HG02610 (cell line): ENCODE measurements at regions not wholly inside any gene's neighbourhood (a gene's known extent, or its start where the extent isn't known, plus 50 kb on each side); places are given as distances from the start of the nearest gene placed in this dataset.
"Not testable (repeated sequence)": the region's sequence is repeated elsewhere in the genome, so short reads cannot be mapped to it uniquely, and the experiment has no call there.

Experiments
- ATAC-seq: cut with Tn5 transposase; IDR thresholded peaks from one replicate; pipeline ENCODE4 v1.9.1; 2021; ENCODE audit warnings: mild to moderate bottlenecking, moderate library complexity; ENCODE audit not compliant: unreplicated experiment

DNA sequence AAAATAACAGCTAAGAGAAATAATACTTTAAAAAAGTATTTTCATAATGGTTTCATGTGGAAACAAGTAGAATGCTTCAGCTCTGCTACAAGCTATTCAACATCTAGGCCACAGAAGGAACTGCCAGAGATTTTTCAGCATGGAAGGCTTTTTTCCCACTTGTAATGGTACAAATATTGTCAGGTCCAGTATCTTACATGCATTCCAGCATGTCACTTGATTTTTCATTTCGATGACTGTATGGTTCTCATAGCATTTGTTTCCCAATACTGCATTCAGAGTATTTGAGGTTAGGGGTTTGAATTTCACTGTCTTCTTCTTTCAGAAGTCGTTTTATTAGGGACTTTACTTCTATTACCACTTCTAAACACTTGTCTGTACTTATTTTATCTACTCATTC is 1701.5 kb upstream of the FLRT2 start:
- no peak for ATAC-seq

GRCh38 chr14:83830316-83830715 is 1699.6 kb upstream of the FLRT2 start:
- ATAC-seq, result no peak

DNA sequence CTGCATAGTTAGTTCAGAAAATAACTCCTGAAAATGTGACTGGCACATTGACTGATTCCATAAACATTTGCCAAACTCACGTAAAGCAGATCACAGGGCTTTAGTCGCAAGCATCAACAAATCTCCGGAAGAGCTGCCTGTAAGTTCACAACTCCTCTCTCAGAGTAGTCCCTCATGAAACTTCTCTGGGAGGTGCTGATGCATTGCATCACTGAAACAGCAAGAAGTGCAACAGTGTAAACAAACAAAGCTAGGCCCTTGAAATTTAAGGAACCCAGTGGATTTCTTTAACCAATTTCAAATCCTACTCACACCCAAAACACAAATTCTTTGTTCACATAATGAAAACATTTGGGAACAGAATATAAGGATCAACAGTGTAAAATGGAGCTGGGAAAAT is 1691.7 kb upstream of the FLRT2 start:
- ATAC-seq, result no peak

- no peak for ATAC-seq
Measured at GRCh38 chr14:83842547-83842946, 1687.4 kb upstream of the FLRT2 start.

DNA sequence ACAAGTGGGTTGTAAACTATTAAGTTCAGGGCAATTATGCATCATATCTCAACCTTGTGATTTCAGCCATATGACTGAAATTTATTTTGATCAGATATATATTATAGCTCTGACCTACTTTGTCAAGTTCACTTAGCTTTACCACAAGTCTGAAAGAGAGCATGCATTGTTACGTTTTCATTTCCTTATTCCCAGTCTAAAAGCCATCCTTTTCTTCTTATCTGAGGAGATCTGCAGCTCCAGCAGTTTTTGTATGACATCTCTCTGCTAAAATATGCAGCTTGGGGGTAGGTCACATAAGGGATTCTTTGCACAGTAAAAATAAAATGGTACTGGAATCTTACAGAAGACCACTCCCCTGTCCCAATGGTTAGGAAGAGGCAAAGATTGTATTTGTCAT is 1682.8 kb upstream of the FLRT2 start:
- no peak for ATAC-seq

GRCh38 chr14:83850092-83850491 is 1679.9 kb upstream of the FLRT2 start:
- no peak for ATAC-seq

DNA sequence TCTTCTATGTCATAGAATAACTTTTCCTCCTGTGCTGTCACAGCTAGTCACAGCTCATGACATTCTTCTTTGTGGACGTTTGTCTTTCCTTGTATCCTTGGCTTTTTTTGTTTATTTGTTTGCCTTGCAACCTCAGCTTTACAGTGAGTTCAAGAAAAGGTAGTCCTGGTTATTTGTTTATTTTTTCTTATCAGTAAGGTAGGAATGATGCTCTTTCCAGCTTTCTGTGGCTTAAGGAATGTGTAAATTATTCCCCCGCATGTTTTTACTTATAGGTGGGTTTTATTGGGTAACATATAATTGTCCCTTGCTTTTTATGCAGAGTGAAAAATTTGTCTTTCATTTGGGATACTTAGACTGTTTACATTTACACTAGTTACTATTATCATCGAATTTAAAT is 1673.6 kb upstream of the FLRT2 start:
- ATAC-seq, result no peak

DNA sequence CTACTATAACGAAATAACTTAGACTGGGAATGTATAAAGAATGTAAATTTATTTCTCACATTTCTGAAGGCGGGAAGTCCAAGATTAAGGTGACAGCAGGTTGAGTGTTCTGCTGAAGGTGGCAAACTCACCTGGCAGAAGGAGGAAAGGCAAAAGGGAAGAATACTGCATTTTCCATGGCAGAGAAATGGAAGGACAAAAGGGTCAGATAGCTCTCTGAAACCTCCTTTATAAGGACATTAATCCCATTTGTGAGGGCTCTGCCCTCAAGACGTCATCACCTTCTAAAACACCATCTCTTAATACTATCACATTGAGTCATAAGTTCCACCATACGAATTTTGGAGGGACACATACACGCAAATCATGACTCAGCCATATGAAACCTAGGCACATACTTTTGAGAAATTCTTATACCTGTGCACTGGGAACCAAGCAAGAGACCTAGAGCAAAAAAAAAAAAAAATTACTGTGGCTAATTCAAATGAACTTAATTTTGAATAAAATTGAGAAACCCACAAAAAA is 1669.3 kb upstream of the FLRT2 start:
- no peak for ATAC-seq

- no peak for ATAC-seq
Measured at GRCh38 chr14:83863042-83863774, 1666.7 kb upstream of the FLRT2 start.

GRCh38 chr14:83864106-83864505 is 1665.8 kb upstream of the FLRT2 start:
- ATAC-seq, result no peak

DNA sequence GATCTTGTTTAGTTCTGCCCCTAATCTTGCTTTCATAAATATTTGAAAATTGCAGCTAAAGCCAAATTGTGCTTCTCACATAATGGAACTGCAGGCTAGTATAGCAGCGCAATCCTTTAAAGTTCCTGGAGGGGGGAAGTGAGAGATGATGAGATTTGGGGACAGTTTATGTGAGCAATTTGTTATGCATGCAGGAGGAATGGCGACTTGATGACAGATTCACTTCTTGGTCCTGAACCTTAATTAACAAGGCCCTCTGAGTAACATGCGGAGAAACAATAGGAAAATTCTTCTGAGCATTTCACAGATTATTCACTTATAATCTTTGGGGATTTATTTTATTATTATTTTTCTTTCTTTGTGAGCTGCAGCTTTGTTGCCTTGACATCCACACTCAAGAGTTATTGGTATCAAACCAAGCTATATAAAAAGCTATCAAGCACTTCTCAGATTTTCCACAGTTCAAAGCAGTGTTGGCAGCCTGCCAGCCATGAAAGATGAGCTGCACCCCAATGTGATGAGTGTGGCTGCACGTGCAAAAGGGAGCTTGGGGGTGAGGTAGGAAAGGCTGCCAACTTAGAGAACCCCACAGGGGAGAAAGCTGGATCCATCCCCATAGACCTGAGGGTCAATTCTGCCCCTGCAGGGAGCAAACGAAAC is 1662.2 kb upstream of the FLRT2 start:
- no peak for ATAC-seq

DNA sequence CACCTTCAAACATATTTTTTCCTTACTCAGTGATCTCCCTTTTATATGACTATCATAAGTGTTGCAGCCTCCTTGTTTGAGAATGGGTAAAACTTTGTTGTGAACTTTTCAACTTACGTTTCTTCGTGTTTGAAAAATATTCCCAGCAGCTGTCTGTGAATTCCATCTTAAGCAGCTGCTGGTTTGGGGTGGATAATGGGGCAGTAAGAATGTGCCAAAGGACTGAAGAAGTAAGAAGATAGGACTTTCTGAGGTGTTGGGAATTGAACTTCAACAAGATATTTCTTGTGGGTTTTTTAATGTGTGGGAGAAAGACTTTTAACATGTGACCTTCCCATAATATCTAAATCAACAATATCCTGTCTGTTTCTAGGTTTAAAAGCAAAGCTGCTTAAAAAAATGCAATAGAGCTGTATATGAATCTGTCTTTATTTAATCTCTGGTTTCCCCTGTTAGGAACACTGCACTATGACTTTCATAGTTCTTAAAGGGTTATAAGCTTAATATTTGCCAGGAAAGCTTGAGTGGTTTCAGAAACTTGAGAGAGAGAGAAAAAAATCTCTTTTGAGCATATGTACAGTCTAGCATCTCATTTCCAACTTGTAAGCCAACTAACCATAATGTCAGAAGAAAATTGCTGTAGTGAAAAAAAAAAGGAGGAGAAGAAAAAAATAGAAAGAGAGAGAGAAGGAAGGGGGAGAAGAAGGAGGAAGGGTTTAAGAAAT is 1659.2 kb upstream of the FLRT2 start:
- no peak for ATAC-seq

- no peak for ATAC-seq
Measured at GRCh38 chr14:83873669-83874068, 1656.3 kb upstream of the FLRT2 start.

DNA sequence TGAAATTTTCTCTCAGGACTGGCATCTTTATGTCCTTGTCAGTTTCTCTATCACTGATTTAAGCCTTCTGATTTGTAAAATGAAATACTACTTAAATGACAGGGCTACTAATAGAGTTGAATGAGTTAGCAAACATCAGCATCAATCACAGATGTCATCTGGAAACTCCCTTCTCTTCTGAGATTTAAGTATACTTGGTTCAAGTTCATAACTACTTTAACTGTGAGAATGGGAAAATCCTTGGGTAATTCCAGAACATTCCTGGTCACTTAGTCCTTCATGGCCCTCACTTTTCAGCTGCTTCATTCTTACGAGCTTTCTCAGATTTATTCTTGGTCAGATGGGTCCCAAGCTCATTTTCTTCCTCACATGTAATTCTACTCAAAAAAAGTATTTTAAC is 1655.3 kb upstream of the FLRT2 start:
- ATAC-seq, result no peak

GRCh38 chr14:83883732-83884131 is 1646.2 kb upstream of the FLRT2 start:
- no peak for ATAC-seq

- ATAC-seq, result no peak
Measured at GRCh38 chr14:83885837-83886293, 1644.1 kb upstream of the FLRT2 start.

GRCh38 chr14:83887866-83888265 is 1642.1 kb upstream of the FLRT2 start:
- ATAC-seq, result no peak

GRCh38 chr14:83893447-83893846 is 1636.5 kb upstream of the FLRT2 start:
- ATAC-seq, result no peak

GRCh38 chr14:83894568-83894967 is 1635.4 kb upstream of the FLRT2 start:
- ATAC-seq, result no peak

DNA sequence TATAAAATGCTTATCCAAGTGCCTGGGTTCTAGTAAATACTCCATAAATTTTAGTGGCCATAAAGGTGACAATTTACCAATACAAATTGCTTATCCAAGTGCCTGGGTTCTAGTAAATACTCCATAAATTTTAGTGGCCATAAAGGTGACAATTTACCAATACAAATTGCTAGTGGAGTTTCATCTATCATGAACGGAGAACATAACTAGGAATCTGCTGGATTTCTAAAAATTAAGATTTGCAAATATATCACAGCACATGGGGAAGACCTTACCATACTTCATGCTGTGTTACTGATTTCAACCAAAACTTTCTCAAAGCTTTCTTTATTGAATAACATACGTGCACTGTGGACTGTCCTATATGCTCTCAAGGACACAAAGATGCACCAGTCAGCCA is 1631.4 kb upstream of the FLRT2 start:
- not testable (repeated sequence) for ATAC-seq

- no peak for ATAC-seq
Measured at GRCh38 chr14:83899706-83900105, 1630.2 kb upstream of the FLRT2 start.

DNA sequence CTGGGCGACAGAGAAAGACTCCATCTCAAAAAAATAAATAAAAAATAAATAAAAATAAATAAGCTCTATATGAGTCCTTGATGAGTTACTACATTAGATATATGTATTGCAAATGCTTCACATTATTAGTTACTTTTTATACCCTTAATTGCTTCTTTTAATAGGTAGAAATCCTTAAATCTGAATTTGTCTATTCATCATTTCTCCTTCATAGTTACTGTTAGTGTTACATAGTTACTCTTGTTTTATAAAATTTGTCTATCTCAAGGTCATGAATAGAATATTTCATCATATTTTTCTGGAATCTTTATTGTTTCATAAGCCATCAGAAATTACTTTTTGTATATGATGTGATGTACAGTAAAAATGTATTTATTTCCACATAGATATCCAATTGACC is 1624.8 kb upstream of the FLRT2 start:
- ATAC-seq, result no peak
